NCI-H2171 treated with DMSO at 0.1 percent for 48 hours (cell line): ENCODE measurements at regions not wholly inside any gene's neighbourhood (a gene's known extent, or its start where the extent isn't known, plus 50 kb on each side); places are given as distances from the start of the nearest gene placed in this dataset.
"Not testable (repeated sequence)": the region's sequence is repeated elsewhere in the genome, so short reads cannot be mapped to it uniquely, and the experiment has no call there.

Experiments
- DNase-seq: peaks from one replicate; lab custom pipeline; 2025; lab: John Stamatoyannopoulos, UW

DNA sequence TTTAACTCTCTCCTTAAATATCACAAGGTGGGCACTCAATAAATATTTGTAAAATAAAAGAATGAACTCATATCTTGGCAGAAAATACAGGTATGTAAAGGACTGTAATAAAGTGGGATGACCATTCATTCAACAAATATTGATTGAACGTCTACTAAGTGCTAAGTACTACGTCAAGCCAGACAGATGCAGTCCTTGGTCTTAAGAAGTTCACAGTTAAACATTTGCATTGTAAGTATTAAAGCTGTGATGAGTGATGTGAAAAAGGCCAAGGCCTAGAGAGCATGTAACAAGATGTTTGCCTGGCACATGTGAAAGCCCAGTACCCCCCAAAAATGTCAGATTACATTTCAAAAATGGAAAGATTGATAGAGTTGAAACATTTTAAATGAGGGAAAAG, 130.1 kb upstream of the TMEM170B start:
- DNase-seq, result no peak

DNA sequence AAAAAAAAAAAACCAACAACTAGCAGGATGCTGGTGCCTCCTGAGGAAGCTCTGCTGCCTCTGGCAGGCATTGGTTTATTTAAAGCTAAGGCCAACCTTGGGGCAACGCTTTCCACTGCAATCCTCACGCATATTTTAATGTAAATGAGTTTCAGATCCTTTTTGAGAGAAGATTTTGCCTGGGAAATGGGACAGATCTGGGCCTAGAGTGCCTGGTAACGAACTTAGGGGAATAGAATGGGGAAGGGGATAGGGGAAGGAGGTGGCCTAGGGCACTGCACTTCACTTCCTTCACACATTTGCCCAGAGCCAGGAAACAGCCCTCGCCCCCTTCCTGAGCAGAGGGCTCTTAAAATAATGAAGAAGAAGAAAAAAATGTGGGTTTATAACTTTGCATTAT, 132.7 kb upstream of the TMEM170B start:
- DNase-seq, result no peak

GRCh38 chr6:11404081-11404480, 133.5 kb upstream of the TMEM170B start:
- DNase-seq, result no peak

DNA sequence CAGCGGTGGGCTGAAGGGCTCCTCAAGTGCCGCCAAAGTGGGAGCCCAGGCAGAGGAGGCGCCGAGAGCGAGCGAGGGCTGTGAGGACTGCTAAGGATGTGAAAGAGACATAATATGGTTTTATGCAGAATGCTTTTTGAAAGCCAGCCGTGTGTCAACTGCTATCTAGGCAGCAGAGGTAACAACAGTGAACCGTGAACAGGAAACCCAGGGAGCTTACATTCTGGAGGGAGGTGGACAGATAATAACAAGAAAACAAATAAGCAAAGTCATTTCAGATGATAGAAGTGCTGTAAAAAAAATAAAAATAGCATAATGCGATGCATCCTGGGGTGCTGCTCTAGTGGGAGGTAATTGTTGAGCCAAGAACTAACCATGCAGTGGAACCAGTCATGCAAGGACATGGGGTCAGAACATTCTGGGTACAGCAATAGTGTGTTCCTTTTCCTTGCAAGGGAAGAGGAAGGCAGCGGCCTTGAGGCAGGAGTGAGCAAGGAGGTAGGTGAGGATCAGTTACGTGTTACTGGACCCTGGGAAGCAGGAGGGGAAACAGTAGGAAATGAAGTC, 134.4 kb upstream of the TMEM170B start:
- no peak for DNase-seq

DNA sequence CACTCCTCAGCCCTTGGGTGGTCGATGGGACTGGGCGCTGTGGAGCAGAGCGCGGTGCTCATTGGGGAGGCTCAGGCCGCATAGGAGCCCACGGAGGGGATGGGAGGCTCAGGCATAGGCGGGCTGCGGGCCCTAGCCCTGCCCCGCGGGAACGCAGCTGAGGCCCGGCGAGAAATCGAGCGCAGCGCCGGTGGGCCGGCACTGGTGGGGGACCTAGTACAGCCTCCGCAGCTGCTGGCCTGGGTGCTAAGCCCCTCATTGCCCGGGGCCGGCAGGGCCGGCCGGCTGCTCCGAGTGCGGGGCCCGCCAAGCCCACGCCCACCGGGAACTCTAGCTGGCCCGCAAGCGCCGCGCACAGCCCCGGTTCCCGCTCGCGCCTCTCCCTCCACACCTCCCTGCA, 135.0 kb upstream of the TMEM170B start:
- not testable (repeated sequence) for DNase-seq

DNA sequence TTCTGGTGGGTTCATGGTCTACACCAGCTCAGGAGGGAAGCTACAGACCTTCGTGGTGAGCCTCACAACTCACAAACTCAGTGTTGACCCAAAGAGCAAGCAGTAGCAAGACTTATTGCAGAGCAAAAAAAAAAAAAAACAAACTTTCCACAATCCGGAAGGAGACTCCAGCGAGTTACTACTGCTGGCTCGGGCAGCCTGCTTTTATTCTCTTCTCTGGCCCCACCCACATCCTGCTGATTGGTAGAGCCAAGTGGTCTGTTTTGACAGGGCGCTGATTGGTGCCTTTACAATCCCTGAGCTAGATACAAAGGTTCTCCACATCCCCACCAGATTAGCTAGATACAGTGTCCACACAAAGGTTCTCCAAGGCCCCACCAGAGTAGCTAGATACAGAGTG, 135.6 kb upstream of the TMEM170B start:
- DNase-seq, result not testable (repeated sequence)

DNA sequence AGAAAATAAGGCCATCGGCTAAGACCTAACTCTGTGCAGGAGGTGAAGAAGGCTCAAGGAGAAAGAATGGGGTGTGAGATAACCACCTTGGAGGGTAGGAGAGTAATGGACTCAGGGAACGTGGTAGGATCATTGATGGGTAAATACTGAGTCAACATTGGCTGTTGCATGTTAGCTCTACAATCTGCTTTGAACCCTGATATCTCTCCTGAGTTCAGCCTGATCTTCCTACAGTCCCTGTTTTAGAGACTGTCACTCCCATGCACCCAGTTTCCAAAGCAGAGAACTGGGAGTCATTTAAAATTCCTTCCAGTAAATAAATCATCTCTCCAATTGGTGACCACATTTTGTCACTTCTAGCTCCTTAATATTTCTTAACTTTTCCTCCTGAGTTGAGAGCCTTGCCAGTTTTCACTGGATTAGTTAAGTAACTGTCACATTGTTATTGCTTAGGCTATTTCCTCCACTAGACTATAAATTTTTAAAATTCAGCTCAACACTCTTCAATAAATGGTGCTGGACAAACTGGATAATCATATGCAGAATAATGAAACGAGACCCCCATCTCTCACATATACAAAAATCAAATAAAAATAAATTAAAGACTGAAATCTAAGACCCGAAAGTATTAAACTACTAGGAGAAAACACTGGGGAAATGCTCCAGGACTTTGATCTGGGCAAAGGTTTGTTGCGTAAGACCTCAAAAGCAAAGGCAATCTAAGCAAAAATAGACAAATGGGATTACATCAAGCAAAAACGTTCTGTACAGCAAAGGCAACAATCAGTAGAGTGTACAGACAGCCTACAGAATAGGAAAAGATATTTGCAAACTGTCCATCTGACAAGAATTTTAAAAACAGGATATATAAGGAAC, 138.9 kb upstream of the TMEM170B start:
- no peak for DNase-seq

DNA sequence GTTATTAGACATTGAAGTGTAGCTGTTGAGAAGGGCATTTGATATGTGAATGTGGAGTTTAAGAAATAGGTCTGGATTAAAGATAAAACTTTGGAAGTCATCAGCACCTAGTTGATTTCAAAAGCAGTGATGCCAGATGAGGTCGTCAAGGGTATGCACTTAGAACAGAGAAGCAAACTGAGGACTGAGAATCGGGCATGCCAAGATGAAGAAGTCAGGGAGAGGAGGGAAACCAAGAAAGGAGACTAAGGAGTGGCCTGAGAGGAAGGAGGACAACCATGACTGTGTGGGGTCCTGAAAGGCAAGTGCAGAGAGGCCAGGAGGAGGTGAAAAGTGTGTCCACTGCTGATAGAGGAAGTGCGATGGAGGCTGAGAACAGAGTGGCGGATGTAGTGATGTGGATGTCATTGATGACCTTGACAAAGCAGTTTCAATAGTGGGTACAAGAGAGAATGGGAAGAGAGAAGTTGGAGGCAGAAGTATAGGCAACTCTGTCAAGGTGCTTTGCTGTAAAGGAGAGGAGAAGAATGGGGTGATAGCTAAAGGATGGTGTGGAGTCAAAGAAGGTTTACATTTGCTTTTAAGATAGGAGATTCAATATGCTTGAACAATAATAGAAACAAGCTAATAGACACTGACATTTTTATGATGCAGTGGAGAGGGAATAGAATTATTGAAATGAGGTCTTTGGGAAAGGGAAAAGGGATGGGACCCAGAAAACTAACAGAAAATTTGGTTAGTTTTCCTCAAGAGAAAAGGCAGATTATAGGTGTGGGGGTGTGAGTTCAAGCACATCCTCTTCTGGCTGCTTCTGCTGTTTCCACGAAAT, 139.7 kb upstream of the TMEM170B start:
- DNase-seq, result no peak

- no peak for DNase-seq
Measured at GRCh38 chr6:11396860-11397259, 140.7 kb upstream of the TMEM170B start.

- DNase-seq, result no peak
Measured at GRCh38 chr6:11393713-11394627, 143.6 kb upstream of the TMEM170B start.

DNA sequence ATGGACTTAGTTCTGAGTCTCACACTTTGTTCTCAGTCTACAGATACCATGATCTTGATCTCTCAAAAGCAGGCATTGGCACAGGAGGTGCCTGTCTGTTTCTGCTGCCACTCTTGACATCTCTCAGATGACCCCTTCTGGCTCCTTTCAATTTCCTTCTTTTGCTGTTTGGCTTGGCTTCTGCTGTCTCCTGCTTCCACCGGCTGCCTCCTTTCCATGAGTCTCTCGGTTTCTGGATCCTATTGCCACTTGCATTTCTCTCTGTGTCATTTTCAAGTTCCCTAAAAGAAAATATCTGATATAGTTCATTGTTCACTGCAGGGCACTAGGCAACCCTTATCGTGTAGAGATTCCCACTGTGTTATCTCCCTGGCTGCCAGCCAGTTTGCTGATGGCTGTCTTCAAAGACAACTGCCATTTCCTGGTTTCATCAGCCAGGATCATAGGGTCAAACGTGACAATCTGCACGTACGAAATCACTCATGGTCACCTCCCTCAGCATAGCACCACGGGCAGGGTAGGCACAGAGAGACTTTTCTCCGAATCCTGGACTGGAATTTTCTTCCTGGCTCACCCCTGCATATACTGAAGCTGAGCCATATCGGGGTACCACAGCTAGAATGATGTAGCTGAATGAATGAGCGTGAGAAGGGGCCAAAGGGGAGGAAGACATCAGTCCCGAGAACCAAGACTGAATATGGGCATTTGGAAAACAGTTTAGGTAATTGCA, 144.6 kb upstream of the TMEM170B start:
- DNase-seq, result no peak

DNA sequence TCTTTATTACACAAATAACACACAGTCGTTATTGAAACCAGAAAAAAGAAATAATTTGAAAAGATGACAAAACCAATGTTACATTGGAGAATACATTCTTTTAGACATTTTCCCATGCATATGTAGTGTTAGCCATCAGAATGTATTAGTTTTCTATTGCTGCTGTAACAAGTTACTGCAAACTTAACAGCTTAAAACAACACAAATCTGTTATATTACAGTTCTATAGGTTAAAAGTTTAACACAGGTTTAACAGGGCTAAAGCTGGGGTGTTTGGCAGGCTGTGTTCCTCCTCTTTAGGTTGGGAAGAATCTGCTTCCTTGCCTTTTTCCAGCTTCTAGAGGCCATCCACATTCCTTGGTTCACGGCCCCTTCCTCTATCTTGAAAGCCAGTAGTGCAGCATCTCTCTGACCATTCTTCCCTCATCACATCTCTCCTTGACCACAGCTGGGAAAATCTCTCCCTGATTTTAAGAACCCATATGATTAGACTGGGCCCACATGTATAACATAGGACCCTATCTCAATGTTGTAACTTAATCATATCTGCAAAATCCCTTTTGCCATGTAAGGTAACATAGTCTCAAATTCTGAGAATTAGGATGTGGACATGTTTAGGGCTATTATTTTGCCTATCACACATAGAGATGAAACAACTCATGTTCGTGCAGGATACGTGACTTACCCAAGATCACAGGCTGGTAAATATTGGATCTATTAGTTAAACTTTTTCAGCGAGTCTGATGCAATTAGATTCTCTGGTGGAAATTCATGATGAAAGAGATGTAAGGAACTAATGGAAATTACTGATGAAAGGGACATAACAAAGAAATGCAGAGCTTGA, 145.4 kb upstream of the TMEM170B start:
- no peak for DNase-seq

GRCh38 chr6:11389977-11390376, 147.6 kb upstream of the TMEM170B start:
- DNase-seq, result no peak

DNA sequence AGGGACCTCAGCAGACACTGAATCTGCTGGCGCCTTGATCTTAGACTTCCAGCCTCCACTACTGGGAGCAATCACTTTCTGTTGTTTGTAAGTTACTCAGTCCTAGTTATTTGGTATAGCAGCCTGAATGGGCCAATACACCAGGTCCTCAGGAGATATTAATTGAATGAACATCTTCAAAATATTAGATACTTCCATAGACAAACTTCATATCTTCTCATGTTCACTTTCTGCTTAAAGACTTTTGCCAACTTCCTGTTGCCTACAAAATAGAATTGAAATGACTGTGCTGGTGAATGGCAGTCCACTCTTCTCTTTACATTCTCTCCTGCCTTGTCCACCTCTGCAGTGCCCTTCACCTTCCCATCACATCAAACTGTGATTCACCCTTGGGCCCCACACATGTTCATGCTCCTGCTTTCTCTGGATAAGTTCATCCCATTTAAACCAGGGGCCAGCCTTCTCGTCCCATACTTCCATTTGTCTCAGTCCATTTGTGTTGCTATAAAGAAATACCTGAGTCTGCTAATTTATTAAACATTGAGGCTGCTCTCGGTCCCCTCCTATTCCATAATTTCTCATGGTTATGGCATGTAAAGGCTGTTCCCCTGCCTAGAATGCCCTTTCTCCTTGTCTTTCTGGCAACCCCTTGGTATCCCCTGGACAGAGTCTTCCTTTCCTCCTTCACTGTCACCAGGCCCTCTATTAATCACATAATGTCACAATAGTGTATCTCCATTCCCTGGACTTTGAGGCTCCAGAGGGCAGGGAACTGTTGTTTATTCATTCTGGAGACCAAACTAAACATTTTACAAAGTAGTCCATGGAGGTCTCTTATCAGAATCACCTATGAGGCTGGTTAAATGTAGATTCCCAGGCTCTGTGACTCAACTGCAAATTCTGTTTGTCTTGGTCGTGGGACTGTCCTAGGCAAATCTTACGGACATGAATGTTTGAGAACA, 148.3 kb upstream of the TMEM170B start:
- no peak for DNase-seq

GRCh38 chr6:11387707-11388430, 149.7 kb upstream of the TMEM170B start:
- DNase-seq, result no peak

- no peak for DNase-seq
Measured at GRCh38 chr6:11386726-11387125, 150.8 kb upstream of the TMEM170B start.

DNA sequence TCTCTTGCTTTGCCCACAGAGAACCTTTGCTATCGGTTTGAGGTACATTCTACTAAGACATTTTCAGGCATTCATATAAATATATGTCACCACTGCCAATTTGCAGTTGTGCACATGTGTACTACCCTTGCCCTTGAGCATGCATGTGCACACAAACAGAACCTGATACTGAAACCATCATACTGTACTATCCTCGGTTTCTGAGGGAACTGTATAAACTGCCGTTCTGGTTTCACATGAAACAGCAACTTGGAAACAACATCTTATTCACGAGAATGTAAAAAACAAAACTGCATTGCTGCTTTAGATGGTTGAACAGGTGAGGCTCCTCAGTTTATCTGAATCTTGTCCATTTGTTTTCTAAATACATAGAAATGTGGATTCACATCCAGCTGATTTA, 151.2 kb upstream of the TMEM170B start:
- DNase-seq, result no peak
